GM12878 (cell line): ENCODE measurements at regions not wholly inside any gene's neighbourhood (a gene's known extent, or its start where the extent isn't known, plus 50 kb on each side); places are given as distances from the start of the nearest gene placed in this dataset.

Experiments
- ATAC-seq: fragments of 200-7000 bp; cut with Tn5 transposase; 3 replicates; pipeline ENCODE4 v1.9.1; 2020; ENCODE audit warnings: mild to moderate bottlenecking, moderate library complexity
- BruUV-seq: library from RNA; stranded (reverse); fragments of 400-500 nt; replicated peaks from 2 replicates; lab custom pipeline; 2021; lab: Mats Ljungman, UMichigan
- CTCF ChIA-PET: fragments of 300-600 bp; sonication (Branson Sonifier 250); formaldehyde crosslinking; extraction: SDS; loops from one replicate; lab custom pipeline; 2021; ENCODE audit warnings: inconsistent platforms; lab: Yijun Ruan, JAX
- POLR2A ChIA-PET: fragments of 350-600 bp; formaldehyde crosslinking; extraction: SDS; loops from one replicate; lab custom pipeline; 2021; ENCODE audit warnings: inconsistent platforms; lab: Charles Lee
- RAD21 ChIA-PET: fragments of 300-600 bp; sonication (Branson Sonifier 250); formaldehyde crosslinking; loops from one replicate; lab custom pipeline; 2023; ENCODE audit warnings: antibody characterized with exemption; ENCODE audit not compliant: unreplicated experiment; lab: Charles Lee
- SMC1A ChIA-PET: fragments of 300-600 bp; sonication (Branson Sonifier 250); formaldehyde crosslinking; loops from one replicate; lab custom pipeline; 2023; ENCODE audit not compliant: unreplicated experiment, uncharacterized antibody; lab: Charles Lee
- DNase-seq: peaks from one replicate; pipeline ENCODE4 v3.0.0-alpha.2; 2011; ENCODE audit warnings: low read depth, low spot score
- FAIRE-seq: peaks from 3 replicates; lab custom pipeline; 2011; peaks lifted over from hg19 to GRCh38; lab: Jason Lieb, UNC
- H2AFZ ChIP-seq: 2 replicates; pipeline ENCODE4 v1.6.0; 2011; ENCODE audit warnings: low read depth, low read length, control low read depth; ENCODE audit not compliant: control insufficient read depth
- H3K27ac ChIP-seq: 2 replicates; pipeline ENCODE4 v1.5.1; 2011; ENCODE audit warnings: control low read depth; ENCODE audit not compliant: control insufficient read depth, insufficient read depth
- H3K27me3 ChIP-seq, 2 experiments: replicated peaks in 1 of 2; 2 replicates each; pipeline versions ENCODE4 v1.6.0 to v1.6.1; 2011; ENCODE audit warnings: low read length in 1 of 2; ENCODE audit not compliant: control insufficient read depth in 2 of 2, insufficient read depth in 2 of 2
- H3K36me3 ChIP-seq, 2 experiments: 2 replicates each; pipeline ENCODE4 v1.5.1; 2011; ENCODE audit warnings: low read length in 1 of 2; ENCODE audit not compliant: control insufficient read depth in 2 of 2, insufficient read depth in 2 of 2
- H3K4me1 ChIP-seq: 2 replicates; pipeline ENCODE4 v1.6.1; 2011; ENCODE audit warnings: mild to moderate bottlenecking, low read length, moderate library complexity, mixed read lengths; ENCODE audit not compliant: control insufficient read depth, insufficient read depth
- H3K4me2 ChIP-seq: 2 replicates; pipeline ENCODE4 v1.6.0; 2011; ENCODE audit warnings: control low read depth; ENCODE audit not compliant: control insufficient read depth, insufficient read depth
- H3K4me3 ChIP-seq: fragments of 200-600 bp; sonication (generic); 2 replicates; pipeline ENCODE4 v1.5.1; 2016
- H3K79me2 ChIP-seq: 2 replicates; pipeline ENCODE4 v1.6.0; 2011; ENCODE audit warnings: low read length; ENCODE audit not compliant: control insufficient read depth, insufficient read depth
- H3K9ac ChIP-seq: 2 replicates; pipeline ENCODE4 v1.8.0; 2011; ENCODE audit warnings: low read length, control low read depth, mixed read lengths; ENCODE audit not compliant: control insufficient read depth, insufficient read depth
- H3K9me3 ChIP-seq: replicated peaks from 3 replicates; pipeline ENCODE4 v1.5.1; 2011; ENCODE audit warnings: mild to moderate bottlenecking, low read length; ENCODE audit not compliant: control insufficient read depth, insufficient read depth
- H4K20me1 ChIP-seq: 2 replicates; pipeline ENCODE4 v1.6.0; 2011; ENCODE audit not compliant: control insufficient read depth, insufficient read depth
- BHLHE40 ChIP-seq, 2 experiments: fragments of 450-650 bp in 1 of 2; IDR thresholded peaks; 2 replicates each; pipeline ENCODE4 v1.6.1; 2011 to 2017; ENCODE audit warnings: low read depth in 2 of 2, borderline replicate concordance in 1 of 2, improper control_type of control experiment in 1 of 2, low read length in 1 of 2, mild to moderate bottlenecking in 1 of 2
- BRCA1 ChIP-seq: IDR thresholded peaks from 2 replicates; pipeline ENCODE4 v1.6.1; 2011; ENCODE audit warnings: low read depth, low read length, improper control_type of control experiment
- CBX5 ChIP-seq: sonication (generic); IDR thresholded peaks from 2 replicates; pipeline ENCODE4 v1.6.1; 2016; ENCODE audit warnings: low read depth, moderate library complexity, mild to moderate bottlenecking, inconsistent platforms
- CREM ChIP-seq: IDR thresholded peaks from 2 replicates; pipeline ENCODE4 v1.6.1; 2014; ENCODE audit warnings: antibody characterized with exemption, low read depth
- FOS ChIP-seq: IDR thresholded peaks from 3 replicates; pipeline ENCODE4 v1.6.1; 2011; ENCODE audit warnings: borderline replicate concordance; ENCODE audit not compliant: insufficient read length; ENCODE audit errors: extremely low read depth
- FOXM1 ChIP-seq: IDR thresholded peaks from 2 replicates; pipeline ENCODE4 v1.6.1; 2012; ENCODE audit warnings: low read depth, mild to moderate bottlenecking, inconsistent platforms, low read length, moderate library complexity
- GATAD2B ChIP-seq: fragments of 450-650 bp; conservative IDR thresholded peaks from 2 replicates; pipeline ENCODE4 v1.6.1; 2017; ENCODE audit warnings: low read depth, mild to moderate bottlenecking, moderate library complexity
- IKZF1 ChIP-seq: fragments of 450-650 bp; conservative IDR thresholded peaks from 2 replicates; pipeline ENCODE4 v1.6.1; 2017; ENCODE audit warnings: antibody characterized with exemption, mild to moderate bottlenecking
- MTA3 ChIP-seq: IDR thresholded peaks from 2 replicates; pipeline ENCODE4 v1.6.1; 2012; ENCODE audit warnings: low read length, inconsistent platforms, borderline replicate concordance
- MYC ChIP-seq: IDR thresholded peaks from 2 replicates; pipeline ENCODE4 v1.6.1; 2011; ENCODE audit warnings: mild to moderate bottlenecking, low read length, moderate library complexity, inconsistent platforms; ENCODE audit not compliant: insufficient read depth, insufficient replicate concordance, insufficient read length, severe bottlenecking
- NFIC ChIP-seq: IDR thresholded peaks from 2 replicates; pipeline ENCODE4 v1.6.1; 2012; ENCODE audit warnings: low read depth, mild to moderate bottlenecking, inconsistent platforms, low read length, moderate library complexity
- NFXL1 ChIP-seq: fragments of 450-650 bp; IDR thresholded peaks from 2 replicates; pipeline ENCODE4 v1.6.1; 2017; ENCODE audit warnings: antibody characterized with exemption, mild to moderate bottlenecking, borderline replicate concordance
- POLR2A ChIP-seq: IDR thresholded peaks from 2 replicates; pipeline ENCODE4 v1.6.1; 2011; ENCODE audit warnings: low read depth, mild to moderate bottlenecking, low read length
- POLR2AphosphoS5 ChIP-seq: IDR thresholded peaks from 2 replicates; pipeline ENCODE4 v1.6.1; 2011; ENCODE audit warnings: mild to moderate bottlenecking, low read length, inconsistent platforms
- SMAD5 ChIP-seq: IDR thresholded peaks from 2 replicates; pipeline ENCODE4 v1.6.1; 2016; ENCODE audit warnings: antibody characterized with exemption, low read depth
- SMC3 ChIP-seq: IDR thresholded peaks from 2 replicates; pipeline ENCODE4 v1.6.1; 2011; ENCODE audit warnings: low read length, improper control_type of control experiment, borderline replicate concordance
- YY1 ChIP-seq: IDR thresholded peaks from 2 replicates; pipeline ENCODE4 v1.6.1; 2011; ENCODE audit warnings: low read depth, mild to moderate bottlenecking, low read length
- ZBED1 ChIP-seq: IDR thresholded peaks from 2 replicates; pipeline ENCODE4 v1.6.1; 2016; ENCODE audit warnings: borderline replicate concordance
- WGBS: methylation state at CpG from one replicate; pipeline ENCODE4 v1.1.6; 2016; ENCODE audit warnings: low lambda C conversion rate; ENCODE audit not compliant: insufficient replicate concordance, insufficient coverage; ENCODE audit errors: missing lambda C conversion rate; 5-methylcytosine and 5-hydroxymethylcytosine counted together
- in situ Hi-C: fragments of 300-500 bp; cut with MboI; formaldehyde crosslinking; loops from 9 replicates; pipeline ENCODE4 v1.14.3; 2018; ENCODE audit warnings: mixed read lengths
- intact Hi-C: fragments of 100-400 bp; cut with micrococcal nuclease; formaldehyde crosslinking; loops from one replicate; pipeline ENCODE4 v1.14.2; 2022; ENCODE audit not compliant: unreplicated experiment
- TF ChIP-seq, protein P1 (sequence below), 3 experiments: IDR thresholded peaks in 2 of 3; conservative IDR thresholded peaks in 1 of 3; 2 replicates each; pipeline ENCODE4 v1.5.1; 2011; ENCODE audit warnings: low read depth in 3 of 3, low read length in 3 of 3, mild to moderate bottlenecking in 3 of 3, control low read depth in 2 of 3, moderate library complexity in 2 of 3, inconsistent platforms in 1 of 3, mixed read lengths in 1 of 3; ENCODE audit not compliant: control insufficient read depth in 2 of 3, insufficient read depth in 1 of 3; ENCODE audit errors: extremely low read depth in 1 of 3
- TF ChIP-seq, protein P2 (sequence below): fragments of 450-650 bp; formaldehyde crosslinking; IDR thresholded peaks from 2 replicates; pipeline ENCODE4 v1.5.0; 2022; ENCODE audit warnings: mild to moderate bottlenecking, missing genetic modification characterization

DNA sequence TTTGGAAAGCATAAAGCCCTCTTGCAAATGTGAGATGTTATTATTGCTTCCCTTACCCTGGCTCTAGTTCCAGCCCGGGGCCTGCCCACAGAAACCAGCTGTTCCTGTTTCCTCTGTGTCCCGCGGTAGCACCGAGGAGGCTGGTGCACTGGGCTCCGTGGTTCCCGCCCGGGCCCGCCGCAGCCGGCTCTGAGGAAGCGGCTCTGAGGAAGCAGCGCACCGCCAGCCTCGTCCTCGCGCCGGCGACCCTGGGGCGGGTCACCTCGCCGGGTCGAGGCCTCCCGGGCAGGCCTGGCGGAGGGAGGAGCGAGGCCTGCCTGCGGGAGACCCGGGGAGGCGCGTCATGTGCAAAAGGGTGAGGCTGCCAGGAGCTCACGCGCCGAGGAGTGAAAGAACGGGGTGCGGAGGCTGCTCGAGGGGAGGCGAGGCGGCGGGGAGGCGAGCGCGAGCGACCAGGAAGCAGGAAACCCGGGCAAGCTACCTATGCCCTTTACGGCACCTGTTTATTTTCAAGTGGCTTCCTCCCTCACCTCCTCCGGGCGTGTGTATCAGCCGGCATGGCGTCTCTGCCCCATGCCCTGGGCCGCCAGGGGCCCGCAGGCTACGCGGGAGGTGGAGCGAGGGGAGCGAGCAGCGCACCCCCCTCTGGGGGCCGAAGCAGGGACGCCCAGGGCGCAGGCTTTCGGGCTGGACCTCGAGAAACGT lies 61.3 kb upstream of the MEGF10 start:
- DNase-seq (no peak), FAIRE-seq (peak; percentile 61), ATAC-seq (peak; percentile 89)
- Histone ChIP-seq H3K36me3 (no peaks in the 10 kb centered on the region), H4K20me1 (no peaks in the 10 kb centered on the region), H3K4me2 (peak overlapping the region; percentile 91), H3K9ac (peak overlapping the region; percentile 65), H2AFZ (peak overlapping the region; percentile 71), H3K27ac (0 out of 2 replicates have a peak overlapping the region, but pooled peaks have one; percentile 21), H3K4me3 (peak overlapping the region; percentile 66), H3K79me2 (no peaks in the 10 kb centered on the region), H3K27me3 (no peaks in the 10 kb centered on the region), H3K9me3 (no peaks in the 10 kb centered on the region), H3K4me1 (no peaks in the 10 kb centered on the region; the same call in 1 of the 2 replicates)
- WGBS: under 1% methylated on average over 53 of the region's 61 CpGs
- POLR2A ChIA-PET: no interaction called here
- intact Hi-C loops: no loop called here
- no TSS peak for BruUV-seq
- CTCF ChIA-PET: interaction anchor here (0.5 to 0.7 kb wide), 2 partner anchors 180 to 589 kb away, joined by 3 read pairs; no protein-coding TSS in a partner anchor
- in situ Hi-C loops: no loop called here
- RAD21 ChIA-PET: no interaction called here
- SMC1A ChIA-PET: no interaction called here
- TF ChIP-seq BHLHE40 (IDR thresholded peaks at IDR 0.05; ENCODE audit: borderline replicate concordance in 1 of 2, low read depth in 2 of 2, low read length in 1 of 2): peak; percentile 19 to 67; a peak in 3 of 4 replicates
- TF ChIP-seq SMC3: no peak
- TF ChIP-seq POLR2A: peak; percentile 74
- 0 out of 2 replicates have a peak, but pooled peaks have one; percentile 27 for TF ChIP-seq POLR2AphosphoS5
- TF ChIP-seq SMAD5: no peak
- peak; percentile 40 for TF ChIP-seq IKZF1
- no peak for TF ChIP-seq NFXL1
- TF ChIP-seq CBX5: 0 out of 2 replicates have a peak, but pooled peaks have one; percentile 63
- TF ChIP-seq, protein P1, sequence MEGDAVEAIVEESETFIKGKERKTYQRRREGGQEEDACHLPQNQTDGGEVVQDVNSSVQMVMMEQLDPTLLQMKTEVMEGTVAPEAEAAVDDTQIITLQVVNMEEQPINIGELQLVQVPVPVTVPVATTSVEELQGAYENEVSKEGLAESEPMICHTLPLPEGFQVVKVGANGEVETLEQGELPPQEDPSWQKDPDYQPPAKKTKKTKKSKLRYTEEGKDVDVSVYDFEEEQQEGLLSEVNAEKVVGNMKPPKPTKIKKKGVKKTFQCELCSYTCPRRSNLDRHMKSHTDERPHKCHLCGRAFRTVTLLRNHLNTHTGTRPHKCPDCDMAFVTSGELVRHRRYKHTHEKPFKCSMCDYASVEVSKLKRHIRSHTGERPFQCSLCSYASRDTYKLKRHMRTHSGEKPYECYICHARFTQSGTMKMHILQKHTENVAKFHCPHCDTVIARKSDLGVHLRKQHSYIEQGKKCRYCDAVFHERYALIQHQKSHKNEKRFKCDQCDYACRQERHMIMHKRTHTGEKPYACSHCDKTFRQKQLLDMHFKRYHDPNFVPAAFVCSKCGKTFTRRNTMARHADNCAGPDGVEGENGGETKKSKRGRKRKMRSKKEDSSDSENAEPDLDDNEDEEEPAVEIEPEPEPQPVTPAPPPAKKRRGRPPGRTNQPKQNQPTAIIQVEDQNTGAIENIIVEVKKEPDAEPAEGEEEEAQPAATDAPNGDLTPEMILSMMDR (IDR thresholded peaks at IDR 0.05 in 2 of 3, conservative IDR thresholded peaks at IDR 0.05 in 1 of 3; ENCODE audit: control insufficient read depth in 2 of 3, extremely low read depth in 1 of 3, insufficient read depth in 1 of 3, low read depth in 3 of 3, low read length in 3 of 3): peak in 1 of 3 experiments; percentile 19; a peak in 1 of 6 replicates
- TF ChIP-seq NFIC: no peak
- TF ChIP-seq CREM: no peak
- TF ChIP-seq BRCA1: no peak
- TF ChIP-seq MYC: peak; percentile 54
- peak; percentile 51; the same call in 1 of the 2 replicates for TF ChIP-seq GATAD2B
- TF ChIP-seq, protein P2, sequence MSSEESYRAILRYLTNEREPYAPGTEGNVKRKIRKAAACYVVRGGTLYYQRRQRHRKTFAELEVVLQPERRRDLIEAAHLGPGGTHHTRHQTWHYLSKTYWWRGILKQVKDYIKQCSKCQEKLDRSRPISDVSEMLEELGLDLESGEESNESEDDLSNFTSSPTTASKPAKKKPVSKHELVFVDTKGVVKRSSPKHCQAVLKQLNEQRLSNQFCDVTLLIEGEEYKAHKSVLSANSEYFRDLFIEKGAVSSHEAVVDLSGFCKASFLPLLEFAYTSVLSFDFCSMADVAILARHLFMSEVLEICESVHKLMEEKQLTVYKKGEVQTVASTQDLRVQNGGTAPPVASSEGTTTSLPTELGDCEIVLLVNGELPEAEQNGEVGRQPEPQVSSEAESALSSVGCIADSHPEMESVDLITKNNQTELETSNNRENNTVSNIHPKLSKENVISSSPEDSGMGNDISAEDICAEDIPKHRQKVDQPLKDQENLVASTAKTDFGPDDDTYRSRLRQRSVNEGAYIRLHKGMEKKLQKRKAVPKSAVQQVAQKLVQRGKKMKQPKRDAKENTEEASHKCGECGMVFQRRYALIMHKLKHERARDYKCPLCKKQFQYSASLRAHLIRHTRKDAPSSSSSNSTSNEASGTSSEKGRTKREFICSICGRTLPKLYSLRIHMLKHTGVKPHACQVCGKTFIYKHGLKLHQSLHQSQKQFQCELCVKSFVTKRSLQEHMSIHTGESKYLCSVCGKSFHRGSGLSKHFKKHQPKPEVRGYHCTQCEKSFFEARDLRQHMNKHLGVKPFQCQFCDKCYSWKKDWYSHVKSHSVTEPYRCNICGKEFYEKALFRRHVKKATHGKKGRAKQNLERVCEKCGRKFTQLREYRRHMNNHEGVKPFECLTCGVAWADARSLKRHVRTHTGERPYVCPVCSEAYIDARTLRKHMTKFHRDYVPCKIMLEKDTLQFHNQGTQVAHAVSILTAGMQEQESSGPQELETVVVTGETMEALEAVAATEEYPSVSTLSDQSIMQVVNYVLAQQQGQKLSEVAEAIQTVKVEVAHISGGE: 0 out of 2 replicates have a peak, but pooled peaks have one; percentile 13
- no peak for TF ChIP-seq ZBED1
- peak; percentile 79 for TF ChIP-seq YY1
- TF ChIP-seq MTA3: no peak
- TF ChIP-seq FOS: no peak
- no peak for TF ChIP-seq FOXM1
